ENCODE measurements at regions not wholly inside any gene's neighbourhood (a gene's known extent, or its start where the extent isn't known, plus 50 kb on each side); places are given as distances from the start of the nearest gene placed in this dataset.
A peak's percentile ranks its signal among the peaks of the same experiment; 100 is the strongest.
"Not testable (repeated sequence)": the region's sequence is repeated elsewhere in the genome, so short reads cannot be mapped to it uniquely, and the experiment has no call there.

DNA sequence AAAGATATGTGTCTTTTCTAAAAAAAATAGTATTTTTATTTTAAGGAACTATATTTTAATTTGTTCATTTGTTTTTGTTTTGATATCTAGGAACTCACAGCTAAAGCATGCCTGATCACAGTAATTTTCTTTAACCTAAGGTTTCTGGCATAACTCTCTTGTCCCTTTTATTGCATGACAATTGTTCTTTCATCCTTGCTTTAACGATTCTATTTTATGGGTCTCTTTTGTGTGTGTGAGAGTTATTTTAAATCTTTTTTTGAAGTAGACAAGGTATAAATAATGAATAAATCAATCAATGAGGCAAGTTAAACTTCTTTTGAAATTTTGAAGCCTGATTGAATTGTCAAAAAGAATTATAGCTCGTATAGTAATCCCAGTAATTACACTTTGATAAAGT is 747.8 kb upstream of the GOLIM4 start:
- DNase-seq, result no peak

- no peak for DNase-seq
Measured at GRCh38 chr3:168839653-168840052, 743.9 kb upstream of the GOLIM4 start.

GRCh38 chr3:168834558-168834957 is 738.8 kb upstream of the GOLIM4 start:
- no peak for DNase-seq

- DNase-seq, result no peak
Measured at GRCh38 chr3:168828943-168829342, 733.2 kb upstream of the GOLIM4 start.

- DNase-seq, result no peak
Measured at GRCh38 chr3:168828536-168828935, 732.8 kb upstream of the GOLIM4 start.

DNA sequence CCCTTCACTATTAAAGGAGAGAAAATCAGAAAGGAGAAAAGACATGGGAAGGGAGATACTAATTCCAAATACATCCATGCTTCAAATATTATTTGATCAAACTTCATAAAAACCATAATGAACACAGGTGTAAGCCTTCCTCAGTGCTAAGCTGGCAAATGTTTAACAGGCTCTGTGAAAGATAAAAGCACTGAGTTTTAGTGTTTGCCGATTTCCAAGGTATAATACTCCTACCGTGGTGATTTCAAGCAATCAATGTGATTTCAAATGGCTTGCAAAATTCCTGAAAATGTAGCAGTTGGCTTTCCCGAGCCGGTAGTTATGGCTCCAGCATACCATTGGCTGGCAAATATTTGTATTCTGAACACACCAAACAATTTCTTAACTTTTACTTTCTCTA is 732.3 kb upstream of the GOLIM4 start:
- no peak for DNase-seq

DNA sequence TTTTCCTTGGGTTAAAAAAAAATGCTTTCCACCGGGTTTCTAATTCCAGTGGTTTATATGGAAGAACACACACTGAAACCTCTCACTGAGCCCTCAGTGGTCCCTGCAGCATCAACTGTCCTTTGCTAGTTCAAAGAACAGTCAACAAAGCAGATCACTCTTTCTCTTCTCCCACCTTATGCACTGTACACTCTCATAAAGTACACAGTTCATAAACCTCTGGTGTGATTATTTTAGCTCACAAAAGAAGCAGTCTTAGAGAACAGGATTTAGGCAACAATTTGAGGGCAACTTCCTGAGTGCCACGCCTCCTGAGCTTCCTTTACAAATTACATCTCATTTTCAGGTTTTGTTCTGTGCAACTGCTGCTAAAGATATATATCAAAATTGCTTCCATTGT is 728.4 kb upstream of the GOLIM4 start:
- DNase-seq, result no peak

GRCh38 chr3:168823466-168823865 is 727.7 kb upstream of the GOLIM4 start:
- DNase-seq, result no peak

GRCh38 chr3:168820810-168821415 is 725.2 kb upstream of the GOLIM4 start:
- no peak for DNase-seq

GRCh38 chr3:168817177-168817576 is 721.5 kb upstream of the GOLIM4 start:
- no peak for DNase-seq

DNA sequence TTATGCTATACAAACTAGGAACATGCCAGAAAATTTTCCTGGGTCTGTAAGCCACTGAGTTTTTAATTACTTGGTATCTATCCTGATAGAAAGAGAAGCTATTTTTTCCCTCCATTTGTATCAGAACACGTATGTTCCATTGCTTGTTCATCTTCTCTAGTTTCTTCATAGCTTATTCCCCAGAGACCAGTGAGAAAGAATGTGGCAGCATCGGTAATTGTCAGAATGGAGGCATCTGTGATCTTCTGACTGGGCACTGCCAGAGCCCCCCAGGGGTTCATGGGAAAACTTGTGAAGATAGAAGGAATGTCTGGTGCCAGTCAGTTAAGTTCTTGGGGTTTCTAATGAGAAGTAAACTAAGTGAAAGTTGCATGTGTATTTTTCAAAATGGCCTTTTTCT is 720.2 kb upstream of the GOLIM4 start:
- peak; percentile 61 for DNase-seq

- no peak for DNase-seq
Measured at GRCh38 chr3:168813225-168813802, 717.6 kb upstream of the GOLIM4 start.

GRCh38 chr3:168812234-168812633 is 716.5 kb upstream of the GOLIM4 start:
- DNase-seq, result no peak

GRCh38 chr3:168808596-168808995 is 712.9 kb upstream of the GOLIM4 start:
- DNase-seq, result no peak

GRCh38 chr3:168807448-168807847 is 711.7 kb upstream of the GOLIM4 start:
- DNase-seq, result no peak

GRCh38 chr3:168806871-168807270 is 711.1 kb upstream of the GOLIM4 start:
- DNase-seq, result no peak

- peak; percentile 86 for DNase-seq
Measured at GRCh38 chr3:168803536-168803935, 707.8 kb upstream of the GOLIM4 start.

DNA sequence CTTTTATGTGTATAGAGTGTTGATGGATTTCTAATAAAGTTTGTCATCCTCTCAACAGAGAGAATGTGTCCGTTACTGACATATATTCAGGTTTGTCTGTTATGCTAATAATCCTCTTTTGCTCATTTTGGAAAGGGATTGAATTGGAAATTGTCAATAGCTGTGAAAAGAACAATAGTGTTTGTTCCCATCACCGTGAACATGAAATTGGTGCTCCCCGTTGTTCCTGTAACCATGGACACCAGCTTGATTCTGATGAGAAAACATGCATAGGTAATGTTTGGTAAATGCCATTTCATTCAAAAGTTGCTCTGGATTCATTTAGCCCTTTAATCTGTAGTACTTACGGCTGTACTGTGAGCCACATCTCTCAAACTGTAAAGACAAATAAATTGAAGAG is 707.0 kb upstream of the GOLIM4 start:
- DNase-seq, result no peak

DNA sequence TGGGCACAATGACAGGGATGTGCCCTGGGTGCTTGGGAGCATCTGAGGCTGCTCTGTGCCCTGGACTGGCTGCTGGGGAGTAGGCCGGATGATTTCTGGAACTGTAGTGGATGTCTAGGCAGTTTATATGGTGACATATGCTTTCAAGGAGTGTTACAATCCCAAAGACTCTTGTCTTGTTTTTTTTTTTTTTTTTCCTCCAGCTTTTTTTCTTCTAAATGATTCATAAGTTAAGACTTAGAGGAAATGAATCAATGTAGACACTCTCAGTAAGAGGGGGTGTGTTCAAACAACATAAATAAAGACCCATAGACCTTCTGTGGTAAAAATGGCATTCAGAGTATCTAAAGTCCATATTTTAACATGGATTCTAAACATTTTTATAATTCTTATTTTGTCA is 706.1 kb upstream of the GOLIM4 start:
- DNase-seq, result peak; percentile 95

GRCh38 chr3:168796339-168796738 is 700.6 kb upstream of the GOLIM4 start:
- DNase-seq, result no peak

DNA sequence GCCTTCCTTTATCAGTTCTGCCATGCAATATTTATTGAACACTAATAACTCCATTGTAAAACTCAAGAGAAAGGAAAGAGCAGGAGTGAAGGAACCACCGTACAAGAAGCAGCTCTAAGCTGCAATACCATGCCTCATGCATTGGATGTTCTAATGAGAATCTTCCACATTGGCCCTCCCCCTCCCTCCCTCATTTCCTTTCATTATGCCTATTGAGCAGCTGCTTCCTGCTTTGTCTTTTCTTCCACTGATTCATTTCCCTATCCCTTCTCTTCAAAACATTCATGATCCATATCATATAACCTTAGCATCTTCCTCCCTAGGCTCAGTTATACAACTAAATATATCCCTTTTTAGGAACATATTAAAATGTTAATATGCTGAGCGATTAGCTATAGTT is 698.7 kb upstream of the GOLIM4 start:
- DNase-seq, result no peak

- no peak for DNase-seq
Measured at GRCh38 chr3:168782193-168782592, 686.5 kb upstream of the GOLIM4 start.

GRCh38 chr3:168779970-168780645 is 684.4 kb upstream of the GOLIM4 start:
- not testable (repeated sequence) for DNase-seq

DNA sequence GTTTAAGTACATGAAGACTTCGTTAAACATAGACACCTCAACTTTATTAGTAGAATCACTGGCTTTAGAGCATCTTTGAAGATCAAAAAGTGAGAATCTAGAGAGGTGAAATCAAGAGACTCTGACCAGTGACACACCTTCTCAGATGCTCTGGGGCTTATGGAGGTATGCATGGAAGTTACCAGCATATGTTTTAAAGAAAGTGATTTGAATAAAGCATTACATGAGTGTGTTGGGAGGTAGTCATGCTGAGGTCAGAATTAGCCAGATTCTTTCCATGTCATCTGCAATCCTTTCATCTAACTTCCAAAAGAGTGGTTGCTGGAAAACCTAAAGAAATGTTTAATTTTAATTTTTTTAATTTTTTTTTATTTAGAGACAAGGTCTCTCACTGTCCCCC is 658.0 kb upstream of the GOLIM4 start:
- DNase-seq, result no peak
